GM19023 (cell line): ENCODE measurements at regions not wholly inside any gene's neighbourhood (a gene's known extent, or its start where the extent isn't known, plus 50 kb on each side); places are given as distances from the start of the nearest gene placed in this dataset.

ENCODE experiments used
- ATAC-seq: cut with Tn5 transposase; IDR thresholded peaks from one replicate; pipeline ENCODE4 v1.9.1; 2021; ENCODE audit warnings: mild to moderate bottlenecking, moderate library complexity; ENCODE audit not compliant: unreplicated experiment

GRCh38 chr2:157935378-157935906, 59.3 kb upstream of the ACVR1 start:
- no peak for ATAC-seq

GRCh38 chr2:157934684-157935377, 58.7 kb upstream of the ACVR1 start:
- ATAC-seq, result no peak

- no peak for ATAC-seq
These were observed 57.2 kb upstream of the ACVR1 start for GRCh38 chr2:157933160-157933920.

GRCh38 chr2:157932480-157933159, 56.5 kb upstream of the ACVR1 start:
- no peak for ATAC-seq

- ATAC-seq, result no peak
These were observed 55.4 kb upstream of the ACVR1 start for GRCh38 chr2:157931542-157931941.

- no peak for ATAC-seq
These were observed 54.6 kb upstream of the ACVR1 start for GRCh38 chr2:157930728-157931127.

GRCh38 chr2:157929871-157930667, 53.9 kb upstream of the ACVR1 start:
- ATAC-seq, result no peak

- no peak for ATAC-seq
These were observed 52.2 kb upstream of the ACVR1 start for GRCh38 chr2:157928372-157928771.

- ATAC-seq, result no peak
These were observed 51.0 kb upstream of the ACVR1 start for GRCh38 chr2:157927155-157927554.
